ENCODE measurements at regions not wholly inside any gene's neighbourhood (a gene's known extent, or its start where the extent isn't known, plus 50 kb on each side); places are given as distances from the start of the nearest gene placed in this dataset.

DNA sequence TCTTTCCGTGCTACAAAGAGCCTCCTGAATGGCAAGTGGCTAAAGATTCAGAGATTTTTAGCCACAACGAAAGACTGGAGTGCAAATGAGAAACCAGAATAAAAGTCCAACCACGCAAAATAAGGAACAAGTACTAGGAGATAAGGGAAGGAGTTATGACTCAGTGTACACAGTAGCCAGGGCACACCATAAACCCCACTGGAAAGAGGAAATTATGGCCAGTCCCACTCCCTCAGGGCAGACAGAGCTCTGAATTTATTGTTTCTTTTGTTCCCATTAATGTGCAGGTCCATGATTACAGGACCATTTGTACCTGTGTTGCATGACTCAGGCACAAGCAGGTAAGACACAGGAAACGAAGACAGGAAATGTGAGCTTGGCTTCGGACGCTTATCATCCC, 150.3 kb upstream of the PREP start:
- Histone ChIP-seq H3K4me1 (ENCODE audit: control insufficient read depth, insufficient read depth, low read length) (no peaks in the 10 kb centered on the region), H3K4me3 (ENCODE audit: low read depth, low read length) (no peak overlapping the region), H3K9ac (ENCODE audit: low read depth, low read length) (no peak overlapping the region), H3K9me3 (ENCODE audit: control insufficient read depth, insufficient read depth, low read length) (no peaks in the 10 kb centered on the region), H3K36me3 (ENCODE audit: control insufficient read depth, insufficient read depth, low read length) (no peaks in the 10 kb centered on the region), H3K27me3 (ENCODE audit: control insufficient read depth, insufficient read depth, low read length) (no peaks in the 10 kb centered on the region)

DNA sequence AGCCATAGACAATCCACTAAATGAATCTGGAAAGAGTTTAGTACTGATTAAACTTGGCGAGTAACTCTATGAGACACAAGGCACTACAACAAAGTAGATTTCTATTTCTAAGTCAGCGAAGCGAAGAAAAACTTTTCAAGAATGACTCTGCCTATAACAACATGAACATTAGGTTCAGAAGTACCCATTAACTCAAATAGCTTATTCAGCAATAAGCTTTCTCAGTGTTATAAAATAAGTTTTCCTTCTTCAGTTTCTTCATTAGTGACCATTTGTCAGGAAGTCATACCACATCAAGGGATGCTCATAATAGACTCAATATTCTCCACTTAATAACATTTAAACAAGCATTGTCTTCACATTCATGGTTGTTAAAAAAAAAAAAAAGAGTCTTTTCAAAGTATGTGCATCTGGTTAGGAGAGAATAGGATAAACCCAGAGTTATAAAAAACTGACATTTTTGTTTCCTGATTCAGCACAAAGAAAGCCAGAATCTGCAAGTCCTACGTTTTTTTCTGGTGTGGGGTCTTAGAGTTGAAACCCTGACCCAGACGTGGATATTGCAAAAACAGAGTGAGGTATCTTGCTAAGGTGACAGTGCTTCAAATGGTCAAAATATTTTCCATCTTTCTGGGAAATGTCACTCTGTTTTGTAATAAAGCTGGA, 148.2 kb upstream of the PREP start:
- Histone ChIP-seq H3K4me1 (ENCODE audit: control insufficient read depth, insufficient read depth, low read length) (no peaks in the 10 kb centered on the region), H3K36me3 (ENCODE audit: control insufficient read depth, insufficient read depth, low read length) (no peaks in the 10 kb centered on the region), H3K9me3 (ENCODE audit: control insufficient read depth, insufficient read depth, low read length) (no peaks in the 10 kb centered on the region), H3K9ac (ENCODE audit: low read depth, low read length) (no peak overlapping the region), H3K4me3 (ENCODE audit: low read depth, low read length) (no peak overlapping the region), H3K27me3 (ENCODE audit: control insufficient read depth, insufficient read depth, low read length) (no peaks in the 10 kb centered on the region)

- H3K9ac ChIP-seq (ENCODE audit: low read depth, low read length): no peak overlapping the region
- H3K36me3 ChIP-seq (ENCODE audit: control insufficient read depth, insufficient read depth, low read length): no peaks in the 10 kb centered on the region
- H3K4me1 ChIP-seq (ENCODE audit: control insufficient read depth, insufficient read depth, low read length): no peaks in the 10 kb centered on the region
- no peaks in the 10 kb centered on the region for H3K27me3 ChIP-seq (ENCODE audit: control insufficient read depth, insufficient read depth, low read length)
- H3K9me3 ChIP-seq (ENCODE audit: control insufficient read depth, insufficient read depth, low read length): no peaks in the 10 kb centered on the region
- no peak overlapping the region for H3K4me3 ChIP-seq (ENCODE audit: low read depth, low read length)
Observed at GRCh38 chr6:105546754-105547153, 143.9 kb upstream of the PREP start.

- Histone ChIP-seq H3K4me3 (ENCODE audit: low read depth, low read length) (no peak overlapping the region), H3K36me3 (ENCODE audit: control insufficient read depth, insufficient read depth, low read length) (no peaks in the 10 kb centered on the region), H3K9me3 (ENCODE audit: control insufficient read depth, insufficient read depth, low read length) (no peaks in the 10 kb centered on the region), H3K27me3 (ENCODE audit: control insufficient read depth, insufficient read depth, low read length) (no peaks in the 10 kb centered on the region), H3K4me1 (ENCODE audit: control insufficient read depth, insufficient read depth, low read length) (no peaks in the 10 kb centered on the region), H3K9ac (ENCODE audit: low read depth, low read length) (no peak overlapping the region)
Observed at GRCh38 chr6:105545947-105546731, 143.3 kb upstream of the PREP start.

DNA sequence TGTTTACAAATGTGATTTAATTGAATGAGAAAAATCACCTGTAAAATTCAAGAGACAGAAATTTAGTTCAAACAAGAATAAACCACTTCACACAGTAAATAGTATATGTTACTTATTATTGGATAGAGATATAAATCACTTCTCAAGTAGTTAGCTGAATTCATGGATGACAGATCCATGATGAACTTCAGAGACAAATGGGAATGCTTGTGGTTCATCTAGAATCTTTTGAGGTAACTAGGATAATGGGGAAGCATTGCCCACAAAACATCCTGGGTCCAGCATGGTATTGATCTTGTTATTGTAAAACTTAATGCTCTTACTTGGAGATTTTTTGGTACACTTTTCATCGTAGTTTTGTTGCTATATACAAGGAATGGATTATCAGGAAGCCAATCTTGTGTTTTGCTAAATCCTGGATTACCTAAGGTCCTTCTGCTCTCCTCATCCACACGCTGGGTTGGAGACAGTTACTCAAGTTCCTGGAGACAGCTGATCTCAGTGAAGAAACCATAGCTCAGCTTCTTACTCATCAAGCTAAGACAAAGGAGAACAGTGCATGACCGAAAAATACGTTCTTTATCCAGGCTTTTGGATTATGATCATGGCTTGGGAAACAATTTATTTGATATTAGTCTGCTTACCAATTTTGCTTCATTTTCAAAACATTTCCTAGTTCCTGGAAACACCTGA, 142.5 kb upstream of the PREP start:
- Histone ChIP-seq H3K36me3 (ENCODE audit: control insufficient read depth, insufficient read depth, low read length) (no peaks in the 10 kb centered on the region), H3K9me3 (ENCODE audit: control insufficient read depth, insufficient read depth, low read length) (no peaks in the 10 kb centered on the region), H3K9ac (ENCODE audit: low read depth, low read length) (no peak overlapping the region), H3K27me3 (ENCODE audit: control insufficient read depth, insufficient read depth, low read length) (no peaks in the 10 kb centered on the region), H3K4me1 (ENCODE audit: control insufficient read depth, insufficient read depth, low read length) (no peaks in the 10 kb centered on the region), H3K4me3 (ENCODE audit: low read depth, low read length) (no peak overlapping the region)

GRCh38 chr6:105539911-105540310, 137.0 kb upstream of the PREP start:
- Histone ChIP-seq H3K9ac (ENCODE audit: low read depth, low read length) (no peak overlapping the region), H3K9me3 (ENCODE audit: control insufficient read depth, insufficient read depth, low read length) (no peaks in the 10 kb centered on the region), H3K4me3 (ENCODE audit: low read depth, low read length) (no peak overlapping the region)

GRCh38 chr6:105537981-105538578, 135.2 kb upstream of the PREP start:
- Histone ChIP-seq H3K36me3 (ENCODE audit: control insufficient read depth, insufficient read depth, low read length) (no peaks in the 10 kb centered on the region), H3K27me3 (ENCODE audit: control insufficient read depth, insufficient read depth, low read length) (no peaks in the 10 kb centered on the region), H3K4me3 (ENCODE audit: low read depth, low read length) (no peak overlapping the region), H3K9ac (ENCODE audit: low read depth, low read length) (no peak overlapping the region), H3K9me3 (ENCODE audit: control insufficient read depth, insufficient read depth, low read length) (no peaks in the 10 kb centered on the region), H3K4me1 (ENCODE audit: control insufficient read depth, insufficient read depth, low read length) (no peaks in the 10 kb centered on the region)

More at GRCh38 chr6:105539911-105540310, 137.0 kb upstream of the PREP start:
- H3K27me3 ChIP-seq (ENCODE audit: control insufficient read depth, insufficient read depth, low read length): no peaks in the 10 kb centered on the region
- no peaks in the 10 kb centered on the region for H3K36me3 ChIP-seq (ENCODE audit: control insufficient read depth, insufficient read depth, low read length)
- H3K4me1 ChIP-seq (ENCODE audit: control insufficient read depth, insufficient read depth, low read length): no peaks in the 10 kb centered on the region

DNA sequence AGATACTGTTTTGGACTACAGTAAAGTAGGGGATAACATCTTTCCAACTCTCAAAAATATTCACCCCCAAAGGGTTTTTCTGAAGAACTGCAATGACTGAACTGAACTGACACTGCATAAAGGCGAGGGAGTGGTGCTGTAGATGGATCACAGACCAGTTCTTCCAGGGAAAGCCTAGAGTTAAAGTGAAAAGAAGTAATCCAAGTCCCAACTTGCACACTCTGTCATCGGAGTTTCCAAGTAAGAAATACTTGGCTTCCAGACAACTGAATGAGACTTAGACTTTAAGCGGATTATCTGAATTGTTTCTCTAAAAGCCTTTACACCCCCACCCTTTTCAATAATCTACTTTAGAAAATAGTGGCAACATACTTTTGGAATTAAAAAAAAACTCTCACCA, 134.1 kb upstream of the PREP start:
- H3K27me3 ChIP-seq (ENCODE audit: control insufficient read depth, insufficient read depth, low read length): no peaks in the 10 kb centered on the region
- no peaks in the 10 kb centered on the region for H3K4me1 ChIP-seq (ENCODE audit: control insufficient read depth, insufficient read depth, low read length)

GRCh38 chr6:105533301-105533700, 130.4 kb upstream of the PREP start:
- Histone ChIP-seq H3K9ac (ENCODE audit: low read depth, low read length) (no peak overlapping the region), H3K4me3 (ENCODE audit: low read depth, low read length) (no peak overlapping the region), H3K4me1 (ENCODE audit: control insufficient read depth, insufficient read depth, low read length) (no peaks in the 10 kb centered on the region), H3K9me3 (ENCODE audit: control insufficient read depth, insufficient read depth, low read length) (no peaks in the 10 kb centered on the region), H3K36me3 (ENCODE audit: control insufficient read depth, insufficient read depth, low read length) (no peaks in the 10 kb centered on the region), H3K27me3 (ENCODE audit: control insufficient read depth, insufficient read depth, low read length) (no peaks in the 10 kb centered on the region)

More for the DNA sequence above, 134.1 kb upstream of the PREP start:
- H3K36me3 ChIP-seq (ENCODE audit: control insufficient read depth, insufficient read depth, low read length): no peaks in the 10 kb centered on the region
- no peaks in the 10 kb centered on the region for H3K9me3 ChIP-seq (ENCODE audit: control insufficient read depth, insufficient read depth, low read length)
- no peak overlapping the region for H3K9ac ChIP-seq (ENCODE audit: low read depth, low read length)
- no peak overlapping the region for H3K4me3 ChIP-seq (ENCODE audit: low read depth, low read length)

DNA sequence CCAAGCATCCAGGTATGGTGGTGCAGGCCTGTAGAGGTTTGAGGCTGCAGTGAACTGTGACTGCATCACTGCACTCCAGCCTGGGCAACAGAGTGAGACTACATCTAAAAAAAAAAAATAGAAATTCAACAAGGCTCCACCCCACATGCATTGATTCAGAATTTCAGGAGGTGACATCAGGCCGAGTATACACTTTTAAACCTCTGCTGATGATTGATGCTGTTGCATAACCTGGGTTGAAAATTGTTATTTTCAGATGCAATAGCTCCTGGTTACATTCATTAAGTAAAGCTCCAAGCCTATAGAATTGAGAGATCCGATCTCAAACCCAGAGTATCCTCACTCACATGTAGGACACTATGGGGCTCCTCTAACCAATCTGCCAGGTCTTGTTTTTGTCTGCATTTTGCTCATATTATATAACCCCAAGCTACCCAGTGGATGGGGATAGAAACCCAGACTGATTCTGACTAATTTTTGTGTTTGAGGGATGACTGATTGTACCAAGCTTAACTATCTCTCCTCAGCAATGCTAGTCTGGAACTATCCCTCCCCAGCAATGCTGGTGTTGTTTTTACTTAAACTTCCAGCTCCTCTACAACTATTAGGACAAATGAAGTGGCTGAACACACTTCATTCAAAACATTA, 123.5 kb upstream of the PREP start:
- H3K9ac ChIP-seq (ENCODE audit: low read depth, low read length): no peak overlapping the region
- no peaks in the 10 kb centered on the region for H3K27me3 ChIP-seq (ENCODE audit: control insufficient read depth, insufficient read depth, low read length)
- no peaks in the 10 kb centered on the region for H3K4me1 ChIP-seq (ENCODE audit: control insufficient read depth, insufficient read depth, low read length)
- H3K36me3 ChIP-seq (ENCODE audit: control insufficient read depth, insufficient read depth, low read length): no peaks in the 10 kb centered on the region
- no peak overlapping the region for H3K4me3 ChIP-seq (ENCODE audit: low read depth, low read length)
- H3K9me3 ChIP-seq (ENCODE audit: control insufficient read depth, insufficient read depth, low read length): no peaks in the 10 kb centered on the region

- Histone ChIP-seq H3K27me3 (ENCODE audit: control insufficient read depth, insufficient read depth, low read length) (no peaks in the 10 kb centered on the region), H3K4me1 (ENCODE audit: control insufficient read depth, insufficient read depth, low read length) (no peaks in the 10 kb centered on the region), H3K36me3 (ENCODE audit: control insufficient read depth, insufficient read depth, low read length) (no peaks in the 10 kb centered on the region), H3K9me3 (ENCODE audit: control insufficient read depth, insufficient read depth, low read length) (no peaks in the 10 kb centered on the region), H3K4me3 (ENCODE audit: low read depth, low read length) (no peak overlapping the region), H3K9ac (ENCODE audit: low read depth, low read length) (no peak overlapping the region)
Observed at GRCh38 chr6:105522626-105523322, 119.9 kb upstream of the PREP start.

All from iPS-15b (cell line).